NCI-H1105 (cell line): ENCODE measurements at regions not wholly inside any gene's neighbourhood (a gene's known extent, or its start where the extent isn't known, plus 50 kb on each side); places are given as distances from the start of the nearest gene placed in this dataset.

Experiments used
- DNase-seq: peaks from one replicate; lab custom pipeline; 2025; lab: John Stamatoyannopoulos, UW

- no peak for DNase-seq
Measured at GRCh38 chr21:16307256-16307655, 577.5 kb downstream of the USP25 start.

- peak; percentile 3 for DNase-seq
Measured at GRCh38 chr21:16308269-16308668, 578.5 kb downstream of the USP25 start.

- no peak for DNase-seq
Measured at GRCh38 chr21:16309250-16309971, 579.6 kb downstream of the USP25 start.

- DNase-seq = no peak
Measured at GRCh38 chr21:16310176-16310575, 580.4 kb downstream of the USP25 start.

GRCh38 chr21:16311229-16311628, 581.4 kb downstream of the USP25 start:
- no peak for DNase-seq

GRCh38 chr21:16312321-16312720, 582.5 kb downstream of the USP25 start:
- DNase-seq = no peak

GRCh38 chr21:16315223-16315622, 585.4 kb downstream of the USP25 start:
- no peak for DNase-seq

- DNase-seq = no peak
Measured at GRCh38 chr21:16318651-16319300, 589.0 kb downstream of the USP25 start.

GRCh38 chr21:16320110-16320509, 590.3 kb downstream of the USP25 start:
- no peak for DNase-seq

GRCh38 chr21:16322454-16322853, 592.7 kb downstream of the USP25 start:
- DNase-seq = no peak

GRCh38 chr21:16323596-16323995, 593.8 kb downstream of the USP25 start:
- no peak for DNase-seq

- DNase-seq = no peak
Measured at GRCh38 chr21:16324630-16325029, 594.8 kb downstream of the USP25 start.

- DNase-seq = peak; percentile 68
Measured at GRCh38 chr21:16330082-16330907, 600.5 kb downstream of the USP25 start.

GRCh38 chr21:16330908-16331268, 601.1 kb downstream of the USP25 start:
- no peak for DNase-seq

GRCh38 chr21:16337266-16337665, 607.5 kb downstream of the USP25 start:
- no peak for DNase-seq

GRCh38 chr21:16342932-16343331, 613.1 kb downstream of the USP25 start:
- DNase-seq = no peak

GRCh38 chr21:16343776-16344175, 614.0 kb downstream of the USP25 start:
- DNase-seq = no peak

GRCh38 chr21:16345757-16346156, 616.0 kb downstream of the USP25 start:
- DNase-seq = no peak

GRCh38 chr21:16347223-16347622, 617.4 kb downstream of the USP25 start:
- DNase-seq = no peak

- no peak for DNase-seq
Measured at GRCh38 chr21:16353764-16354163, 624.0 kb downstream of the USP25 start.

- DNase-seq = no peak
Measured at GRCh38 chr21:16357994-16358393, 628.2 kb downstream of the USP25 start.

- DNase-seq = no peak
Measured at GRCh38 chr21:16358784-16359183, 629.0 kb downstream of the USP25 start.

GRCh38 chr21:16363100-16363499, 633.3 kb downstream of the USP25 start:
- no peak for DNase-seq
